ENCODE measurements at regions not wholly inside any gene's neighbourhood (a gene's known extent, or its start where the extent isn't known, plus 50 kb on each side); places are given as distances from the start of the nearest gene placed in this dataset.

DNA sequence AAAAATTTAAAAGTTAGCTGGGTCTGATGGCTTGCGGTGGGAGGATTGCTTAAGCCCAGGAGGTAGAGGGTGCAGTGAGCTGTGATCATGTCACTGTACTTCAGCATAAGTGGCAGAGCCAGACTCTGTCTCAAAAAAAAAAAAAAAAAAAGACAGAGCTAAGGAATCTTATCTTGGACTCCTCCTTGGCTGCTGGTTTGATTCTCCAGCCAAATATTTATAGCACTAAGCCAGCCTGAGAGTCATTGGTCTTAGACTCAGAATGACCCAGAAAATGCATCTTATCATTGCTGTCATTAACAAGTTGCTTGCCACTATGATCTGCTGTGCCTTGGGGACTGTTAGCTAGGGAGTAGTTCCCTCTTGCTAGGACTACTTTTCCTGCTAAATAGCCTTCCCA lies 164.7 kb downstream of the GNAT3 start:
- dilution Hi-C loops (cut with MboI; ENCODE audit: extremely low pct_ligation_motif_present, low sequenced_read_pairs): no loop called here
- Histone ChIP-seq H3K27me3 (ENCODE audit: control insufficient read depth, extremely low read depth, insufficient read depth, low read length) (no peaks in the 10 kb centered on the region), H3K79me2 (ENCODE audit: control insufficient read depth, insufficient read depth, low read length) (no peaks in the 10 kb centered on the region), H3K9me1 (ENCODE audit: control insufficient read depth, extremely low read depth, insufficient read depth, low read length) (no peaks in the 10 kb centered on the region), H4K20me1 (ENCODE audit: control insufficient read depth, extremely low read depth, insufficient read depth, low read length) (no peaks in the 10 kb centered on the region), H3K27ac (ENCODE audit: control insufficient read depth, insufficient read depth, low read length) (peak overlapping the region; percentile 55), H3K4me3 (ENCODE audit: control insufficient read depth in 2 of 3, extremely low read depth in 1 of 3, insufficient read depth in 2 of 3, low read depth in 1 of 3, low read length in 3 of 3) (no peak overlapping the region), H3K9me3 (ENCODE audit: control insufficient read depth, low read depth, low read length) (no peaks in the 10 kb centered on the region), H3K9ac (ENCODE audit: control insufficient read depth, extremely low read depth, insufficient read depth, low read length) (no peak overlapping the region), H3K4me2 (ENCODE audit: control insufficient read depth, extremely low read depth, insufficient read depth, low read depth, low read length) (peak overlapping the region; percentile 52), H3K36me3 (ENCODE audit: control insufficient read depth in 2 of 2, extremely low read depth in 1 of 2, insufficient read depth in 2 of 2, low read length in 2 of 2) (no peaks in the 10 kb centered on the region), H3K4me1 (ENCODE audit: control insufficient read depth, extremely low read depth, insufficient read depth, low read length) (peaks cover 24% of the 10 kb centered on the region), H2AFZ (ENCODE audit: control insufficient read depth, low read length) (no peak overlapping the region)
- FAIRE-seq (no peak), DNase-seq (ENCODE audit: low read depth, low spot score) (no peak)
- TF ChIP-seq, protein P1, sequence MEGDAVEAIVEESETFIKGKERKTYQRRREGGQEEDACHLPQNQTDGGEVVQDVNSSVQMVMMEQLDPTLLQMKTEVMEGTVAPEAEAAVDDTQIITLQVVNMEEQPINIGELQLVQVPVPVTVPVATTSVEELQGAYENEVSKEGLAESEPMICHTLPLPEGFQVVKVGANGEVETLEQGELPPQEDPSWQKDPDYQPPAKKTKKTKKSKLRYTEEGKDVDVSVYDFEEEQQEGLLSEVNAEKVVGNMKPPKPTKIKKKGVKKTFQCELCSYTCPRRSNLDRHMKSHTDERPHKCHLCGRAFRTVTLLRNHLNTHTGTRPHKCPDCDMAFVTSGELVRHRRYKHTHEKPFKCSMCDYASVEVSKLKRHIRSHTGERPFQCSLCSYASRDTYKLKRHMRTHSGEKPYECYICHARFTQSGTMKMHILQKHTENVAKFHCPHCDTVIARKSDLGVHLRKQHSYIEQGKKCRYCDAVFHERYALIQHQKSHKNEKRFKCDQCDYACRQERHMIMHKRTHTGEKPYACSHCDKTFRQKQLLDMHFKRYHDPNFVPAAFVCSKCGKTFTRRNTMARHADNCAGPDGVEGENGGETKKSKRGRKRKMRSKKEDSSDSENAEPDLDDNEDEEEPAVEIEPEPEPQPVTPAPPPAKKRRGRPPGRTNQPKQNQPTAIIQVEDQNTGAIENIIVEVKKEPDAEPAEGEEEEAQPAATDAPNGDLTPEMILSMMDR (optimal IDR thresholded peaks at IDR 0.05 in 1 of 3, IDR thresholded peaks at IDR 0.05 in 1 of 3, conservative IDR thresholded peaks at IDR 0.05 in 1 of 3; ENCODE audit: extremely low read depth in 1 of 3, insufficient read depth in 2 of 3, low read length in 3 of 3): no peak
- no peak for TF ChIP-seq EZH2 (IDR thresholded peaks at IDR 0.05; ENCODE audit: low read length)

DNA sequence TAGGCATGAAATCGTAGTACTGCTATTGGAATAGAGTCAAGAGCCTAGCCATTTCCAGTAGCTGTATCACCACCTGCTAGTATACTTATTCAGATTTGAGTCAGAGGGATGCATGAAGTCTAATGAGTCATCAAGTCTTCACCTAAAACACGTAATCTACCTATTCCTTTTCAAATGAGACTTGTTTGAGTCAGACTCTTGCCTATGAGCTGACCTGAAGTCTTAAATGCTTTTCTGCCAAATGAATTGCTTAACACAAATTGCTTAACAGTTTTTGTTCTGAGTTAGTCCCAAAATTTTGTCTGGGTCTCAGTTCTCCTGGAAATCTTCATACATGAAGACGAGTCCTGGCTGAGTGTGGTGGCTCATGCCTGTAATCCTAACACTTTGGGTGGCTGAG lies 165.2 kb downstream of the GNAT3 start:
- no peak for TF ChIP-seq EZH2 (IDR thresholded peaks at IDR 0.05; ENCODE audit: low read length)
- TF ChIP-seq, protein P1 (optimal IDR thresholded peaks at IDR 0.05 in 1 of 3, IDR thresholded peaks at IDR 0.05 in 1 of 3, conservative IDR thresholded peaks at IDR 0.05 in 1 of 3; ENCODE audit: extremely low read depth in 1 of 3, insufficient read depth in 2 of 3, low read length in 3 of 3): no peak
- no peak overlapping the region for H3K4me3 ChIP-seq (ENCODE audit: control insufficient read depth in 2 of 3, extremely low read depth in 1 of 3, insufficient read depth in 2 of 3, low read depth in 1 of 3, low read length in 3 of 3)
- no peaks in the 10 kb centered on the region for H3K9me3 ChIP-seq (ENCODE audit: control insufficient read depth, low read depth, low read length)
- peak; percentile 100 for FAIRE-seq
- peak; percentile 91 for DNase-seq (ENCODE audit: low read depth, low spot score)
- no peaks in the 10 kb centered on the region for H3K9me1 ChIP-seq (ENCODE audit: control insufficient read depth, extremely low read depth, insufficient read depth, low read length)
- no peaks in the 10 kb centered on the region for H3K27me3 ChIP-seq (ENCODE audit: control insufficient read depth, extremely low read depth, insufficient read depth, low read length)
- H4K20me1 ChIP-seq (ENCODE audit: control insufficient read depth, extremely low read depth, insufficient read depth, low read length): no peaks in the 10 kb centered on the region
- no peaks in the 10 kb centered on the region for H3K79me2 ChIP-seq (ENCODE audit: control insufficient read depth, insufficient read depth, low read length)
- peaks cover 24% of the 10 kb centered on the region for H3K4me1 ChIP-seq (ENCODE audit: control insufficient read depth, extremely low read depth, insufficient read depth, low read length)
- dilution Hi-C loops (cut with MboI; ENCODE audit: extremely low pct_ligation_motif_present, low sequenced_read_pairs): no loop called here
- peak overlapping the region; percentile 52 for H3K4me2 ChIP-seq (ENCODE audit: control insufficient read depth, extremely low read depth, insufficient read depth, low read depth, low read length)
- no peak overlapping the region for H2AFZ ChIP-seq (ENCODE audit: control insufficient read depth, low read length)
- peak overlapping the region; percentile 55 for H3K27ac ChIP-seq (ENCODE audit: control insufficient read depth, insufficient read depth, low read length)
- H3K9ac ChIP-seq (ENCODE audit: control insufficient read depth, extremely low read depth, insufficient read depth, low read length): no peak overlapping the region
- H3K36me3 ChIP-seq (ENCODE audit: control insufficient read depth in 2 of 2, extremely low read depth in 1 of 2, insufficient read depth in 2 of 2, low read length in 2 of 2): no peaks in the 10 kb centered on the region

Data from keratinocyte (primary cell).